Spleen (tissue), 11 donors: ENCODE measurements at regions not wholly inside any gene's neighbourhood (a gene's known extent, or its start where the extent isn't known, plus 50 kb on each side); places are given as distances from the start of the nearest gene placed in this dataset.

Experiments
- DNase-seq: peaks from one replicate; pipeline ENCODE4 v3.0.0-alpha.2; 2020
- H3K27ac ChIP-seq, 8 donors: fragments of 200-600 bp; sonication (generic) in 7 of 8; 1 replicate in 4 of 8; 2 replicates in 4 of 8; pipeline versions ENCODE4 v1.5.0 to v1.8.0; 2016 to 2021; ENCODE audit warnings: inconsistent platforms in 4 of 8, mild to moderate bottlenecking in 4 of 8, moderate library complexity in 1 of 8
- H3K27me3 ChIP-seq, 7 donors: fragments of 200-600 bp; sonication (generic) in 6 of 7; replicated peaks in 1 of 7; 1 replicate in 4 of 7; 2 replicates in 3 of 7; pipeline versions ENCODE4 v1.5.0 to v1.8.0; 2016 to 2021; ENCODE audit warnings: inconsistent platforms in 3 of 7, mild to moderate bottlenecking in 1 of 7
- H3K36me3 ChIP-seq, 6 donors: fragments of 200-600 bp; sonication (generic) in 5 of 6; 1 replicate in 4 of 6; 2 replicates in 2 of 6; pipeline versions ENCODE4 v1.5.0 to v1.8.0; 2016 to 2021; ENCODE audit warnings: inconsistent platforms in 2 of 6
- H3K4me1 ChIP-seq, 6 donors: fragments of 200-600 bp; sonication (generic) in 5 of 6; 1 replicate in 3 of 6; 2 replicates in 3 of 6; pipeline versions ENCODE4 v1.5.0 to v1.8.0; 2016 to 2021; ENCODE audit warnings: inconsistent platforms in 3 of 6
- H3K4me3 ChIP-seq, 8 donors: fragments of 200-600 bp; sonication (generic) in 7 of 8; 1 replicate in 4 of 8; 2 replicates in 4 of 8; pipeline versions ENCODE4 v1.5.0 to v1.8.0; 2016 to 2021; ENCODE audit warnings: inconsistent platforms in 4 of 8, mild to moderate bottlenecking in 4 of 8, moderate library complexity in 2 of 8
- H3K9me3 ChIP-seq, 8 donors: fragments of 200-600 bp; sonication (generic) in 7 of 8; 1 replicate in 4 of 8; 2 replicates in 4 of 8; pipeline versions ENCODE4 v1.5.0 to v1.8.0; 2016 to 2021; ENCODE audit warnings: inconsistent platforms in 4 of 8
- POLR2A ChIP-seq, 3 donors: fragments of 450-650 bp; IDR thresholded peaks; one replicate each; pipeline ENCODE4 v1.5.1; 2017; ENCODE audit warnings: antibody characterized with exemption in 3 of 3, mild to moderate bottlenecking in 1 of 3
- POLR2AphosphoS5 ChIP-seq, 3 donors: sonication (generic); formaldehyde crosslinking; IDR thresholded peaks; one replicate each; pipeline ENCODE4 v1.5.1; 2017; ENCODE audit warnings: antibody characterized with exemption in 3 of 3
- WGBS, 5 donors: extraction: QIAGEN DNeasy Blood & Tissue Kit in 3 of 5; methylation state at CpG; one replicate each; pipeline versions ENCODE4 v1.1.5 to v1.1.7; 2013 to 2018; 5-methylcytosine and 5-hydroxymethylcytosine counted together
- intact Hi-C: fragments of 100-400 bp; cut with DNase I; formaldehyde crosslinking; loops from one replicate; pipeline ENCODE4 v1.15.0; 2023; ENCODE audit warnings: low total_unique reads
- TF ChIP-seq, protein P1 (sequence below), 11 experiments: fragments of 200-600 bp in 7 of 11; fragments of 450-650 bp in 4 of 11; sonication (generic) in 4 of 11; IDR thresholded peaks in 8 of 11; conservative IDR thresholded peaks in 3 of 11; 1 replicate in 7 of 11; 2 replicates in 4 of 11; pipeline versions ENCODE4 v1.4.0 to v1.8.0; 2016 to 2021; ENCODE audit warnings: antibody characterized with exemption in 11 of 11, inconsistent platforms in 4 of 11, mild to moderate bottlenecking in 1 of 11
- donor health status: healthy with polysubstance abuse.
- donor health status: DM: no; HTN: no; CAD: no; lungs with moderate emphysema.
- donor health status: DM: no; HTN: no; CAD: no.
- donor health status: Bipolar disorder and iron deficiency.
- donor health status: healthy.
- donor health status: DM: no; HTN: no; CAD: no.
- donor health status: DM: yes; HTN: yes; CAD: no.

DNA sequence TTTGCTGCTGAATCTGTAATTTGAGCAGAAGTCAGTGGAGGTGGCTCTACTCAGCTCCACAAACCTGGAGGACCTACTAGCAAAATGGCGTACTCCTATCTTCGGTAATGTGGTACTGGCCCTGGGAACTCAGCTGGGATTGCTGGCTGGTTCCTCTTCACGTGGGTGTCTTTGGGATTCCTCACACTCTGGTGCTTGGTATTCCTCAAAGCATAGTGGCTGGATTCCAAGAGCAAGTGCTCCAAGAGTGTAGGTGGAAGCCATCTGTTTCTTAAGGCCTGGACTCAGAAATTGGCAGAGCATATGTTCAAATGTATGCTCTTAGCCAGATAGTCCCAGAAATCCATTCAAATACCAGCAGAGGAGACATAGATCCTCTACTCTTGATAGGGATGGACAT is 281.9 kb upstream of the CDH7 start:
- Histone ChIP-seq H3K9me3 (no peaks in the 10 kb centered on the region), H3K27me3 (no peaks in the 10 kb centered on the region), H3K36me3 (no peaks in the 10 kb centered on the region), H3K4me1 (no peaks in the 10 kb centered on the region), H3K27ac (no peak overlapping the region), H3K4me3 (no peak overlapping the region)
- intact Hi-C loops: no loop called here
- no peak for TF ChIP-seq POLR2A (IDR thresholded peaks at IDR 0.05)
- TF ChIP-seq, protein P1, sequence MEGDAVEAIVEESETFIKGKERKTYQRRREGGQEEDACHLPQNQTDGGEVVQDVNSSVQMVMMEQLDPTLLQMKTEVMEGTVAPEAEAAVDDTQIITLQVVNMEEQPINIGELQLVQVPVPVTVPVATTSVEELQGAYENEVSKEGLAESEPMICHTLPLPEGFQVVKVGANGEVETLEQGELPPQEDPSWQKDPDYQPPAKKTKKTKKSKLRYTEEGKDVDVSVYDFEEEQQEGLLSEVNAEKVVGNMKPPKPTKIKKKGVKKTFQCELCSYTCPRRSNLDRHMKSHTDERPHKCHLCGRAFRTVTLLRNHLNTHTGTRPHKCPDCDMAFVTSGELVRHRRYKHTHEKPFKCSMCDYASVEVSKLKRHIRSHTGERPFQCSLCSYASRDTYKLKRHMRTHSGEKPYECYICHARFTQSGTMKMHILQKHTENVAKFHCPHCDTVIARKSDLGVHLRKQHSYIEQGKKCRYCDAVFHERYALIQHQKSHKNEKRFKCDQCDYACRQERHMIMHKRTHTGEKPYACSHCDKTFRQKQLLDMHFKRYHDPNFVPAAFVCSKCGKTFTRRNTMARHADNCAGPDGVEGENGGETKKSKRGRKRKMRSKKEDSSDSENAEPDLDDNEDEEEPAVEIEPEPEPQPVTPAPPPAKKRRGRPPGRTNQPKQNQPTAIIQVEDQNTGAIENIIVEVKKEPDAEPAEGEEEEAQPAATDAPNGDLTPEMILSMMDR (IDR thresholded peaks at IDR 0.05 in 8 of 11, conservative IDR thresholded peaks at IDR 0.05 in 3 of 11): no peak
- TF ChIP-seq POLR2AphosphoS5 (IDR thresholded peaks at IDR 0.05): no peak
- DNase-seq: no peak
- WGBS, 5 donors: 65 to 90% (median 79%) methylated on average over 3 of the region's 3 CpGs

- 60 to 71% (median 65%) methylated on average over 1 of the region's 1 CpG for WGBS, 5 donors
- TF ChIP-seq, protein P1 (IDR thresholded peaks at IDR 0.05 in 8 of 11, conservative IDR thresholded peaks at IDR 0.05 in 3 of 11): no peak
- TF ChIP-seq POLR2A (IDR thresholded peaks at IDR 0.05): no peak
- intact Hi-C loops: no loop called here
Observed at GRCh38 chr18:65464361-65464760, 286.5 kb upstream of the CDH7 start.

DNA sequence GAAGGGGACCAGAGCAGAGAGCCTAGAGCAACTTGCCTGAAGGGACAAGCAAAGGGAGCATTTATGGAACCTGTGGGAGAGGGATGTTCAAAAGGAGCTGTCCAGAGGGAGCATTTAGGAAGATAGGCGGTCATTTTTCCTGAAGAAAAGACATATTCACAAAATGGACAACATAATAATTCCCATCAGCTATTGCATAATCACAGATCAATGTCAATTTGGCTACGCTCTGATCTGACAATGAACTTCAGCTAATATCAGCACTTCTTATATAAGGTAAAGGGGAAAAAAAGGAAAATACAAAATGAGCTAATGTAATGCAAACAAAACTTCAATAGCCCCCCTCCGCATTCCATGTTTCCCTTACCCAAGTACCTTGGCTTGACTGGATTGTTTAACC is 291.1 kb upstream of the CDH7 start:
- no peaks in the 10 kb centered on the region for H3K36me3 ChIP-seq

More at GRCh38 chr18:65464361-65464760, 286.5 kb upstream of the CDH7 start:
- Histone ChIP-seq H3K4me1 (no peaks in the 10 kb centered on the region), H3K27ac (no peak overlapping the region), H3K27me3 (no peaks in the 10 kb centered on the region), H3K4me3 (no peak overlapping the region), H3K9me3 (peaks cover 0 to 4% (median 0%) of the 10 kb centered on the region in 8 donors), H3K36me3 (no peaks in the 10 kb centered on the region)
- DNase-seq: no peak

DNA sequence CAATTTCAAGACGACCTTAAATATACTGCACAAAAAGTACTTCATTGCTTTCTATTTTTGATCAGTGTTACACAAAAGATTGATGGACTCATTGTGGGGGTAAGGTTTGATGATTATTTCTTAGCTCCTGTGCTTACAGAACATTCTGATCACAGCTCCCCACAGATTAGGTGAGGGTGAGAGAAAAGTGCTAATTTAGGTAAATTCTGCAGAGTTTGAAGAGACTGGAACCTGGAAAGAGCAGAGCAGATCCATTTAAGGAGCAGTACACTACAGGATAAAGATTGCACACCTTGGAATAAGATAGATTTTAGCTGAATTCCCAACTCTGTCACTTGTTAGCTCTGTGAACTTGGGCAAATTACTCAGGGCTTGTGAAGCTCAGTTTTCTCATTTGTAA is 291.9 kb upstream of the CDH7 start:
- Histone ChIP-seq H3K4me1 (no peaks in the 10 kb centered on the region), H3K27me3 (no peaks in the 10 kb centered on the region), H3K36me3 (no peaks in the 10 kb centered on the region), H3K9me3 (peaks cover 0 to 5% (median 0%) of the 10 kb centered on the region in 8 donors), H3K4me3 (no peak overlapping the region), H3K27ac (no peak overlapping the region)
- DNase-seq: no peak
- no peak for TF ChIP-seq POLR2AphosphoS5 (IDR thresholded peaks at IDR 0.05)
- no peak for TF ChIP-seq POLR2A (IDR thresholded peaks at IDR 0.05)
- WGBS, 5 donors: 13 to 52% (median 35%) methylated on average over 1 of the region's 1 CpG
- intact Hi-C loops: no loop called here

More for the DNA sequence above, 291.1 kb upstream of the CDH7 start:
- Histone ChIP-seq H3K4me1 (no peaks in the 10 kb centered on the region), H3K27me3 (no peaks in the 10 kb centered on the region), H3K9me3 (peaks cover 0 to 5% (median 0%) of the 10 kb centered on the region in 8 donors), H3K4me3 (no peak overlapping the region), H3K27ac (no peak overlapping the region)
- TF ChIP-seq POLR2A (IDR thresholded peaks at IDR 0.05) (no peak), POLR2AphosphoS5 (IDR thresholded peaks at IDR 0.05) (no peak)
- TF ChIP-seq, protein P1 (IDR thresholded peaks at IDR 0.05 in 8 of 11, conservative IDR thresholded peaks at IDR 0.05 in 3 of 11): no peak
- intact Hi-C loops: no loop called here
- WGBS, 5 donors: 82 to 90% (median 88%) methylated on average over 3 of the region's 3 CpGs
- no peak for DNase-seq

DNA sequence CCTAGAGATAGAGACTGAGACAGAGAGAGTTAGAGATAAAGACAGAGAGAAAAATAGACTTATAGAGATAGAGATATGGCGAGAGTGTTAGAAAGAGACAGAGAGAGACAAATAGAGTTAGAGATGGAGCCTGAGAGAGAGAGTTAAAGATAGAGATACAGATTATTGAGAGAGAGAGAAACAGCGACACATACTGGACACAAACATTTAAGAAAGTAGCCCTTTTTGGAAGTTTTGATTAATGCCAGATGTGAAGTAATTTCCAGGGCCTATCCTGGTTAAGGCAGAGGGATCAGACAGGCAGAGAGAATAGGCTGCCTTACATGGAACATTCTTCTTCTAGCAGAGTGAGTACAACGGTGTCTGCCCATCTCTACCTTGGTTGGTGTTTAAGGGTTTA is 311.6 kb upstream of the CDH7 start:
- no peaks in the 10 kb centered on the region for H3K4me1 ChIP-seq
- DNase-seq: no peak
- TF ChIP-seq POLR2AphosphoS5 (IDR thresholded peaks at IDR 0.05) (no peak), POLR2A (IDR thresholded peaks at IDR 0.05) (no peak)
- TF ChIP-seq, protein P1 (IDR thresholded peaks at IDR 0.05 in 8 of 11, conservative IDR thresholded peaks at IDR 0.05 in 3 of 11): no peak
- intact Hi-C loops: no loop called here
- H3K9me3 ChIP-seq: peaks cover 0 to 9% (median 0%) of the 10 kb centered on the region in 8 donors
- H3K36me3 ChIP-seq: no peaks in the 10 kb centered on the region
- H3K27me3 ChIP-seq: no peaks in the 10 kb centered on the region
- WGBS, 5 donors: 49 to 61% (median 52%) methylated on average over 3 of the region's 3 CpGs
- no peak overlapping the region for H3K27ac ChIP-seq
- no peak overlapping the region for H3K4me3 ChIP-seq
